GM20000 (cell line): ENCODE measurements at regions not wholly inside any gene's neighbourhood (a gene's known extent, or its start where the extent isn't known, plus 50 kb on each side); places are given as distances from the start of the nearest gene placed in this dataset.

Source experiments
- DNase-seq: peaks from one replicate; pipeline ENCODE4 v3.0.0; 2012; ENCODE audit warnings: low spot score
- TF ChIP-seq, protein P1 (sequence below): IDR thresholded peaks from 2 replicates; pipeline ENCODE4 v1.5.1; 2012; ENCODE audit warnings: mild to moderate bottlenecking, control low read depth; ENCODE audit errors: extremely low read depth, missing control alignments

- TF ChIP-seq, protein P1, sequence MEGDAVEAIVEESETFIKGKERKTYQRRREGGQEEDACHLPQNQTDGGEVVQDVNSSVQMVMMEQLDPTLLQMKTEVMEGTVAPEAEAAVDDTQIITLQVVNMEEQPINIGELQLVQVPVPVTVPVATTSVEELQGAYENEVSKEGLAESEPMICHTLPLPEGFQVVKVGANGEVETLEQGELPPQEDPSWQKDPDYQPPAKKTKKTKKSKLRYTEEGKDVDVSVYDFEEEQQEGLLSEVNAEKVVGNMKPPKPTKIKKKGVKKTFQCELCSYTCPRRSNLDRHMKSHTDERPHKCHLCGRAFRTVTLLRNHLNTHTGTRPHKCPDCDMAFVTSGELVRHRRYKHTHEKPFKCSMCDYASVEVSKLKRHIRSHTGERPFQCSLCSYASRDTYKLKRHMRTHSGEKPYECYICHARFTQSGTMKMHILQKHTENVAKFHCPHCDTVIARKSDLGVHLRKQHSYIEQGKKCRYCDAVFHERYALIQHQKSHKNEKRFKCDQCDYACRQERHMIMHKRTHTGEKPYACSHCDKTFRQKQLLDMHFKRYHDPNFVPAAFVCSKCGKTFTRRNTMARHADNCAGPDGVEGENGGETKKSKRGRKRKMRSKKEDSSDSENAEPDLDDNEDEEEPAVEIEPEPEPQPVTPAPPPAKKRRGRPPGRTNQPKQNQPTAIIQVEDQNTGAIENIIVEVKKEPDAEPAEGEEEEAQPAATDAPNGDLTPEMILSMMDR = no peak
- DNase-seq = no peak
Measured at GRCh38 chr6:139486476-139486799, 112.0 kb upstream of the CITED2 start.

DNA sequence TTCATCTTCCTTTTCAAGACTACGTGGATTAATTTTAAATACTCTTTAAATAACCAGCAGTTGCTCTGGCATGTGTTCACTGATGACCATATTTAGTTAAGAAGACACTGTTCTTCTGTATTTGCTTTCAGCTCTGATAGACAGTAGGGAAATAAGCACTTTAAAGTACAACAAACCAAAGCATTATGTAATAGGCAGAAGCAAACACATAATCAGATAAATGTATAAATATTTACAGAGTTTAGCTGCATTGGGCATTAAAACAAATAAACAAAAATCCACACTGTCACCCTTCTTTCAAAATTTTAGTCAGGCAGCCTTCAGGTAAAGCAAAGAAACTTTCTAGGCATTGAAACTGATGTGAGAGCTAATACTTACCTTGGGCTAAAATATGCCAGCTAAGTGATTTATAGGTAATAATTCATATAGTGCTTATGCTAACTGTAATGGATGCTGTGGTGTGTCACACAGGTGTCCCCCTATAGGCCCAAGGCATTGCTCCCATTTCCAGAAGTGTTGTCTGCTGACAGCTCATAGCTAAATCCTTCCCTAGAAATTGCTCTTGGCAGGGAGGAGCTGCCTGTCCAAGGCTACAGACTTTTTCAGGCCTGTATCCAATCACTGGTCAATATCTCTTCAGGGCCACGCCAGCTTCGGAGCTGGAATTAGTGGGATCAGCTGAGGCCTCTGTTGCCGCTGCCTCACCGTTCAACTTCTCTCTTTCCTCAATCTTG lies 111.5 kb upstream of the CITED2 start:
- no peak for DNase-seq
- TF ChIP-seq, protein P1 = no peak

- TF ChIP-seq, protein P1 = no peak
- no peak for DNase-seq
Measured at GRCh38 chr6:139485185-139485584, 110.7 kb upstream of the CITED2 start.

- TF ChIP-seq, protein P1 = no peak
- no peak for DNase-seq
Measured at GRCh38 chr6:139483079-139483478, 108.6 kb upstream of the CITED2 start.

- no peak for DNase-seq
- TF ChIP-seq, protein P1 = no peak
Measured at GRCh38 chr6:139482287-139482686, 107.8 kb upstream of the CITED2 start.

- TF ChIP-seq, protein P1 = no peak
- no peak for DNase-seq
Measured at GRCh38 chr6:139480356-139481165, 106.1 kb upstream of the CITED2 start.

- TF ChIP-seq, protein P1 = no peak
- DNase-seq = no peak
Measured at GRCh38 chr6:139479433-139480222, 105.2 kb upstream of the CITED2 start.
